HG03097 (cell line): ENCODE measurements at regions not wholly inside any gene's neighbourhood (a gene's known extent, or its start where the extent isn't known, plus 50 kb on each side); places are given as distances from the start of the nearest gene placed in this dataset.
A peak's percentile ranks its signal among the peaks of the same experiment; 100 is the strongest.
"Not testable (repeated sequence)": the region's sequence is repeated elsewhere in the genome, so short reads cannot be mapped to it uniquely, and the experiment has no call there.

Experiments
- ATAC-seq: cut with Tn5 transposase; IDR thresholded peaks from one replicate; pipeline ENCODE4 v1.9.1; 2021; ENCODE audit not compliant: unreplicated experiment, low FRiP score

- not testable (repeated sequence) for ATAC-seq
Measured at GRCh38 chr9:66152406-66152805, 415.5 kb downstream of the FOXD4L4 start.

GRCh38 chr9:66153021-66153725 lies 416.2 kb downstream of the FOXD4L4 start:
- ATAC-seq: peak; percentile 97

GRCh38 chr9:66153971-66154691 lies 417.2 kb downstream of the FOXD4L4 start:
- ATAC-seq: not testable (repeated sequence)

GRCh38 chr9:66182316-66182715 lies 445.4 kb downstream of the FOXD4L4 start:
- ATAC-seq: not testable (repeated sequence)

- not testable (repeated sequence) for ATAC-seq
Measured at GRCh38 chr9:66183648-66184047, 446.7 kb downstream of the FOXD4L4 start.

- not testable (repeated sequence) for ATAC-seq
Measured at GRCh38 chr9:66197199-66197598, 460.3 kb downstream of the FOXD4L4 start.

- ATAC-seq: not testable (repeated sequence)
Measured at GRCh38 chr9:66198421-66198820, 461.5 kb downstream of the FOXD4L4 start.

- not testable (repeated sequence) for ATAC-seq
Measured at GRCh38 chr9:66206617-66207016, 469.7 kb downstream of the FOXD4L4 start.

- ATAC-seq: not testable (repeated sequence)
Measured at GRCh38 chr9:66207914-66208313, 471.0 kb downstream of the FOXD4L4 start.

- ATAC-seq: not testable (repeated sequence)
Measured at GRCh38 chr9:66244763-66245162, 507.8 kb downstream of the FOXD4L4 start.

- ATAC-seq: not testable (repeated sequence)
Measured at GRCh38 chr9:66245481-66245880, 508.5 kb downstream of the FOXD4L4 start.

- not testable (repeated sequence) for ATAC-seq
Measured at GRCh38 chr9:66257581-66257980, 520.6 kb downstream of the FOXD4L4 start.

GRCh38 chr9:66261576-66261975 lies 524.6 kb downstream of the FOXD4L4 start:
- ATAC-seq: not testable (repeated sequence)

GRCh38 chr9:66263621-66264020 lies 526.7 kb downstream of the FOXD4L4 start:
- not testable (repeated sequence) for ATAC-seq

GRCh38 chr9:66264786-66265185 lies 527.8 kb downstream of the FOXD4L4 start:
- not testable (repeated sequence) for ATAC-seq

GRCh38 chr9:66266202-66266601 lies 529.3 kb downstream of the FOXD4L4 start:
- not testable (repeated sequence) for ATAC-seq

- not testable (repeated sequence) for ATAC-seq
Measured at GRCh38 chr9:66266856-66267430, 530.0 kb downstream of the FOXD4L4 start.

- not testable (repeated sequence) for ATAC-seq
Measured at GRCh38 chr9:66267684-66268083, 530.7 kb downstream of the FOXD4L4 start.

- not testable (repeated sequence) for ATAC-seq
Measured at GRCh38 chr9:66269024-66269423, 532.1 kb downstream of the FOXD4L4 start.

GRCh38 chr9:66269783-66270182 lies 532.8 kb downstream of the FOXD4L4 start:
- not testable (repeated sequence) for ATAC-seq

- not testable (repeated sequence) for ATAC-seq
Measured at GRCh38 chr9:66278809-66279208, 541.9 kb downstream of the FOXD4L4 start.
